HUES64 (cell line): ENCODE measurements at regions not wholly inside any gene's neighbourhood (a gene's known extent, or its start where the extent isn't known, plus 50 kb on each side); places are given as distances from the start of the nearest gene placed in this dataset.

Experiments
- H3K27ac ChIP-seq: 2 replicates; pipeline ENCODE4 v1.7.0; 2013; ENCODE audit warnings: low read depth, low read length, inconsistent platforms
- H3K27me3 ChIP-seq: 2 replicates; pipeline ENCODE4 v1.6.1; 2013; ENCODE audit warnings: mild to moderate bottlenecking, low read length; ENCODE audit not compliant: insufficient read depth
- H3K36me3 ChIP-seq: 2 replicates; pipeline ENCODE4 v1.6.1; 2013; ENCODE audit warnings: mild to moderate bottlenecking, low read length; ENCODE audit not compliant: insufficient read depth
- H3K4me1 ChIP-seq: 2 replicates; pipeline ENCODE4 v1.6.1; 2013; ENCODE audit warnings: mild to moderate bottlenecking, low read length, moderate library complexity; ENCODE audit not compliant: insufficient read depth
- H3K4me3 ChIP-seq: 2 replicates; pipeline ENCODE4 v1.5.1; 2013; ENCODE audit warnings: mild to moderate bottlenecking, low read length, moderate library complexity
- H3K9ac ChIP-seq: 2 replicates; pipeline ENCODE4 v1.6.1; 2013; ENCODE audit warnings: mild to moderate bottlenecking, low read depth, low read length
- H3K9me3 ChIP-seq: 2 replicates; pipeline ENCODE4 v1.6.1; 2013; ENCODE audit warnings: low read depth, low read length; ENCODE audit not compliant: insufficient read depth
- WGBS: fragments of 150-250, 120-280 bp; methylation state at CpG from one replicate; pipeline ENCODE4 v1.1.7; 2013; ENCODE audit warnings: missing lambda C conversion rate; 5-methylcytosine and 5-hydroxymethylcytosine counted together

DNA sequence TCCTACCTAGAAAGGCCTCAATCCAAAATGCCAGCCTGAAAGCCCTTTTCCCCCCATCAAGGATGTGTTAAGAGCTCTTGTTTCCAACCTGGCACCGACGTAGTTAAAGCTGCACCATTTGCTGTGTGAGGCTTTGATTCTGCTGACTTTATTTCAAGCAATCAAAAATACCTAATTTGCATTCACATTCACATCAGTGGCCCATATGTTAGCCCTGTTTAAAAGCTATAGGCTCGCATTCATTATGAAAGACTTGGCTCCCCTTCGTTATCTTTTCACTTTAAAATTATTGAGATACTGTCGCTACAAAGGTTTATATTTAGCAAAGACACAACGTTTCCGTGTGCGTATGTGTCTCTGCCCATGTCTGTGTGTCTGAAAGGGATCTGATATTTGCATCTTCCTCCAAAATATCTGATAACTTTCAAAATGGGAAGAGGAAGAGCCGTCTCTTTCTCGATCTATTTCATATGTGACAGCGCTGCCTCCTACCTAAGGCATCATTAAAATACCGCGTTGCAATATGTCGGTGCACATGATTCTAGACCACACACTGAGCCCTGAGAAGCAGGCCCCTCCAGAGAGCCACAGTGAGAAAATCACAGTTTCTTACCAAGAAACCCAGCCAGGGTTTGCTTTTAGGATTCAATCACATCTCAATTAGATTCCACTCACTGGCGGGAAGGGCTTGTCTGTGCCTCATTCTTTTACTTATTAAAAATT lies 57.1 kb upstream of the ITPRID1 start:
- peaks cover 94% of the 10 kb centered on the region for H3K27me3 ChIP-seq
- H3K27ac ChIP-seq: no peak overlapping the region
- no peak overlapping the region for H3K9ac ChIP-seq
- WGBS: 92% methylated on average over 15 of the region's 15 CpGs
- no peaks in the 10 kb centered on the region for H3K36me3 ChIP-seq
- no peak overlapping the region for H3K4me3 ChIP-seq
- 0 out of 2 replicates have a peak, but pooled peaks cover 4% of the 10 kb centered on the region for H3K4me1 ChIP-seq
- no peaks in the 10 kb centered on the region for H3K9me3 ChIP-seq

DNA sequence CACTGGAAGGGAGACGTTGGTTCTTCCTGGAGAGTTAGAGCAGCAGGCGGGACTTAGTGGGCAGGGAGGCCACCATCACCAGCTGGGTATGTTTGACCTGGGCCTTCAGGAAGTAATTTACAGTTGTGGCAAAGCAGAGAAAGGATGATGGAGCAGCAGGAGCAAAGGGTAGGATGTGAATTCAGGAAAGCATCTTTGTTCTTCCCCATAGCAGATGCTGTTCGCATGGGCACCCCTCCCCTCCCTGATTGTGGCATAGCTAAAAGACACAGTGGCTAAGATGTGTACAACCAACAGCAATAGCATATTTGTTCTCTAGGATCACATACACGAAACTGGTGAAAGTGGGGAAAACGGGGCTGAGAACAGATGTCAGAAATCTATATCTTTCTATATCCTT lies 56.3 kb upstream of the ITPRID1 start:
- H3K4me1 ChIP-seq: 0 out of 2 replicates have a peak, but pooled peaks cover 4% of the 10 kb centered on the region
- H3K27me3 ChIP-seq: peaks cover 95% of the 10 kb centered on the region
- H3K4me3 ChIP-seq: no peak overlapping the region
- H3K27ac ChIP-seq: no peak overlapping the region
- WGBS: 73% methylated on average over 5 of the region's 5 CpGs
- no peak overlapping the region for H3K9ac ChIP-seq
- H3K36me3 ChIP-seq: no peaks in the 10 kb centered on the region
- no peaks in the 10 kb centered on the region for H3K9me3 ChIP-seq

DNA sequence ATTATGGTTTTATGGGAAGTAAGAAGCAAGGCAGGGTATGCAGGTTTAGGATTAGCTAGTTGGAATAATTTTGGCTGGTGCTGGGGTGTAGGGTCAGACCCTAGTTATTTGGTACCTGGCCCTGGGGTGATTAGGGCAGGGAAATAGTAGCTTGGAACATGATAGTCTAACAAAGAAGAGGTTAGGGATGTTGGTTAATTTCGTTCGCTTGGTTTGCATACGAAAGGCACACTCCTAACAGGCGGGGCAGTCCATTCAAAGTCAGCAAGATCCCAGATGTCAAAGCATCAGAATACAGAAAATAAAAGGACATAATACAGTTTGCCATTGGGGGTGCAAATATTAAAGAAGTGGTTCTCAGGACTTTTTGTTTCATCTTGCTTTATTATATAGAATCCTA lies 55.7 kb upstream of the ITPRID1 start:
- peaks cover 95% of the 10 kb centered on the region for H3K27me3 ChIP-seq

DNA sequence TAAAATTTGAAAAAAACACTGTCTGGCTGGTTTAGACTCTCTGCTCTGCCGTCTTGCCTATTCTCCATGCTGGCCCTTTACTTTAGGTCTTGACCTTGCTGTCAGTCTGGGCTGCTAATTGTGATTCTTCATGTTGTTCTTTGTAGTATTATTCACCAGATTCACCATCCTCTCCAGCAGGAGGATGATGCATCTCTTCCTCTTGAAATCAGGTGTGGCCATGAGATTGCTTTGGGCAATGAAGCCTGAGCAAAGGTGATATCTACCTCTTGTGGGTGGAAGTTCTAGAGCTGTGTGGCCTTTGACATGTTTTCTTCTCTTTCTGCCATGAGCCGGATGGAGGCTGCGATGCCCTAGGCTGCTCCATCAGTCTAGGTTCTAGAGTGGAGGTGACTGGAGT lies 51.3 kb upstream of the ITPRID1 start:
- Histone ChIP-seq H3K9me3 (no peaks in the 10 kb centered on the region), H3K9ac (no peak overlapping the region), H3K36me3 (no peaks in the 10 kb centered on the region), H3K4me3 (no peak overlapping the region), H3K4me1 (peaks cover 33% of the 10 kb centered on the region), H3K27ac (no peak overlapping the region), H3K27me3 (peaks cover 72% of the 10 kb centered on the region)
- 89% methylated on average over 3 of the region's 3 CpGs for WGBS

More for the DNA sequence above, 55.7 kb upstream of the ITPRID1 start:
- no peak overlapping the region for H3K27ac ChIP-seq
- no peak overlapping the region for H3K9ac ChIP-seq
- 0 out of 2 replicates have a peak, but pooled peaks cover 4% of the 10 kb centered on the region for H3K4me1 ChIP-seq
- H3K9me3 ChIP-seq: no peaks in the 10 kb centered on the region
- WGBS: 22% methylated on average over 4 of the region's 4 CpGs
- H3K4me3 ChIP-seq: no peak overlapping the region
- no peaks in the 10 kb centered on the region for H3K36me3 ChIP-seq
